ENCODE measurements at regions not wholly inside any gene's neighbourhood (a gene's known extent, or its start where the extent isn't known, plus 50 kb on each side); places are given as distances from the start of the nearest gene placed in this dataset.

GRCh38 chr12:25733541-25733940 is 180.5 kb upstream of the LMNTD1 start:
- TF ChIP-seq TAF1 (IDR thresholded peaks at IDR 0.05; ENCODE audit: borderline replicate concordance, insufficient read depth, low read length) = no peak
- TF ChIP-seq POLR2AphosphoS5 (IDR thresholded peaks at IDR 0.05; ENCODE audit: low read depth, low read length) = no peak
